ENCODE measurements at regions not wholly inside any gene's neighbourhood (a gene's known extent, or its start where the extent isn't known, plus 50 kb on each side); places are given as distances from the start of the nearest gene placed in this dataset.
A peak's percentile ranks its signal among the peaks of the same experiment; 100 is the strongest.

- DNase-seq (ENCODE audit: low read depth in 2 of 3, low spot score in 2 of 3) = no peak
Measured at GRCh38 chr1:95370691-95371562, 136.9 kb downstream of the RWDD3 start.

GRCh38 chr1:95371666-95372282 is 137.8 kb downstream of the RWDD3 start:
- DNase-seq (ENCODE audit: low read depth in 2 of 3, low spot score in 2 of 3) = no peak

GRCh38 chr1:95375174-95375573 is 141.2 kb downstream of the RWDD3 start:
- DNase-seq (ENCODE audit: low read depth in 2 of 3, low spot score in 2 of 3) = no peak

- DNase-seq (ENCODE audit: low read depth in 2 of 3, low spot score in 2 of 3) = no peak
Measured at GRCh38 chr1:95380909-95381308, 146.9 kb downstream of the RWDD3 start.

GRCh38 chr1:95382000-95382786 is 148.2 kb downstream of the RWDD3 start:
- DNase-seq (ENCODE audit: low read depth in 2 of 3, low spot score in 2 of 3) = no peak

- no peak for DNase-seq (ENCODE audit: low read depth in 2 of 3, low spot score in 2 of 3)
Measured at GRCh38 chr1:95383111-95383510, 149.1 kb downstream of the RWDD3 start.

GRCh38 chr1:95384567-95384966 is 150.6 kb downstream of the RWDD3 start:
- peak in 1 of 3 experiments; percentile 3 for DNase-seq (ENCODE audit: low read depth in 2 of 3, low spot score in 2 of 3)

GRCh38 chr1:95386371-95386770 is 152.4 kb downstream of the RWDD3 start:
- no peak for DNase-seq (ENCODE audit: low read depth in 2 of 3, low spot score in 2 of 3)

- no peak for DNase-seq (ENCODE audit: low read depth in 2 of 3, low spot score in 2 of 3)
Measured at GRCh38 chr1:95386915-95387314, 152.9 kb downstream of the RWDD3 start.

- DNase-seq (ENCODE audit: low read depth in 2 of 3, low spot score in 2 of 3) = no peak
Measured at GRCh38 chr1:95388031-95388430, 154.0 kb downstream of the RWDD3 start.

GRCh38 chr1:95393434-95393833 is 159.4 kb downstream of the RWDD3 start:
- no peak for DNase-seq (ENCODE audit: low read depth in 2 of 3, low spot score in 2 of 3)

GRCh38 chr1:95396557-95396956 is 162.5 kb downstream of the RWDD3 start:
- DNase-seq (ENCODE audit: low read depth in 2 of 3, low spot score in 2 of 3) = no peak

- DNase-seq (ENCODE audit: low read depth in 2 of 3, low spot score in 2 of 3) = no peak
Measured at GRCh38 chr1:95402780-95403179, 168.8 kb downstream of the RWDD3 start.

GRCh38 chr1:95406279-95406678 is 172.3 kb downstream of the RWDD3 start:
- DNase-seq (ENCODE audit: low read depth in 2 of 3, low spot score in 2 of 3) = no peak

- no peak for DNase-seq (ENCODE audit: low read depth in 2 of 3, low spot score in 2 of 3)
Measured at GRCh38 chr1:95407131-95407885, 173.3 kb downstream of the RWDD3 start.

GRCh38 chr1:95407886-95408291 is 173.9 kb downstream of the RWDD3 start:
- DNase-seq (ENCODE audit: low read depth in 2 of 3, low spot score in 2 of 3) = no peak

GRCh38 chr1:95408507-95409136 is 174.6 kb downstream of the RWDD3 start:
- DNase-seq (ENCODE audit: low read depth in 2 of 3, low spot score in 2 of 3) = no peak

- DNase-seq (ENCODE audit: low read depth in 2 of 3, low spot score in 2 of 3) = no peak
Measured at GRCh38 chr1:95409276-95409675, 175.3 kb downstream of the RWDD3 start.

GRCh38 chr1:95409901-95410300 is 175.9 kb downstream of the RWDD3 start:
- DNase-seq (ENCODE audit: low read depth in 2 of 3, low spot score in 2 of 3) = no peak

GRCh38 chr1:95415146-95415545 is 181.1 kb downstream of the RWDD3 start:
- DNase-seq (ENCODE audit: low read depth in 2 of 3, low spot score in 2 of 3) = no peak

GRCh38 chr1:95426772-95427171 is 192.8 kb downstream of the RWDD3 start:
- no peak for DNase-seq (ENCODE audit: low read depth in 2 of 3, low spot score in 2 of 3)
